Loucy (cell line): ENCODE measurements at regions not wholly inside any gene's neighbourhood (a gene's known extent, or its start where the extent isn't known, plus 50 kb on each side); places are given as distances from the start of the nearest gene placed in this dataset.

Source experiments
- H2AFZ ChIP-seq: fragments of 200-600 bp; sonication (generic); 2 replicates; pipeline ENCODE4 v1.6.0; 2016; ENCODE audit warnings: antibody characterized with exemption, mild to moderate bottlenecking, low read length, moderate library complexity
- H3F3A ChIP-seq: fragments of 200-600 bp; 2 replicates; pipeline ENCODE4 v1.6.0; 2016; ENCODE audit warnings: antibody characterized with exemption, low read depth, mild to moderate bottlenecking
- H3K27me3 ChIP-seq: fragments of 200-600 bp; sonication (generic); 2 replicates; pipeline ENCODE4 v1.6.1; 2014; ENCODE audit warnings: low read length, mild to moderate bottlenecking; ENCODE audit not compliant: insufficient read depth, poor library complexity, severe bottlenecking
- H3K36me3 ChIP-seq: fragments of 200-600 bp; sonication (generic); 2 replicates; pipeline ENCODE4 v1.6.1; 2016; ENCODE audit warnings: low read length; ENCODE audit not compliant: insufficient read depth
- H3K4me1 ChIP-seq: fragments of 200-600 bp; sonication (generic); 2 replicates; pipeline ENCODE4 v1.5.1; 2014; ENCODE audit warnings: low read length, mild to moderate bottlenecking; ENCODE audit not compliant: insufficient read depth, poor library complexity, severe bottlenecking
- H3K4me2 ChIP-seq: fragments of 200-600 bp; sonication (generic); 2 replicates; pipeline ENCODE4 v1.6.0; 2014; ENCODE audit warnings: antibody characterized with exemption, low read length, low read depth, mild to moderate bottlenecking; ENCODE audit not compliant: poor library complexity, severe bottlenecking
- H3K4me3 ChIP-seq: fragments of 200-600 bp; sonication (generic); 2 replicates; pipeline ENCODE4 v1.5.1; 2014; ENCODE audit warnings: low read length, mild to moderate bottlenecking, mixed read lengths; ENCODE audit not compliant: poor library complexity, severe bottlenecking
- H3K79me2 ChIP-seq: fragments of 200-600 bp; sonication (generic); 2 replicates; pipeline ENCODE4 v1.6.1; 2014; ENCODE audit warnings: low read length; ENCODE audit not compliant: insufficient read depth
- H3K9ac ChIP-seq: fragments of 200-600 bp; sonication (generic); 2 replicates; pipeline ENCODE4 v1.6.0; 2014; ENCODE audit warnings: mild to moderate bottlenecking, low read depth, low read length, moderate library complexity; ENCODE audit not compliant: poor library complexity, severe bottlenecking
- H3K9me2 ChIP-seq: fragments of 200-600 bp; sonication (generic); replicated peaks from 2 replicates; pipeline ENCODE4 v1.6.1; 2016; ENCODE audit warnings: low read depth, low read length, mixed read lengths
- H3K9me3 ChIP-seq: fragments of 200-600 bp; sonication (generic); 2 replicates; pipeline ENCODE4 v1.6.1; 2014; ENCODE audit warnings: mild to moderate bottlenecking, antibody characterized with exemption, low read length, low read depth; ENCODE audit not compliant: insufficient read depth
- H4K20me1 ChIP-seq: fragments of 200-600 bp; sonication (generic); 2 replicates; pipeline ENCODE4 v1.6.0; 2014; ENCODE audit warnings: antibody characterized with exemption, low read length, mild to moderate bottlenecking; ENCODE audit not compliant: insufficient read depth, poor library complexity, severe bottlenecking
- EZH2phosphoT487 ChIP-seq: fragments of 200-600 bp; IDR thresholded peaks from 2 replicates; pipeline ENCODE4 v1.6.1; 2018; ENCODE audit warnings: antibody characterized with exemption, mild to moderate bottlenecking, moderate library complexity, borderline replicate concordance
- TF ChIP-seq, protein P1 (sequence below): fragments of 200-600 bp; sonication (generic); conservative IDR thresholded peaks from 2 replicates; pipeline ENCODE4 v1.5.1; 2014; ENCODE audit warnings: mild to moderate bottlenecking, antibody characterized with exemption, low read length

DNA sequence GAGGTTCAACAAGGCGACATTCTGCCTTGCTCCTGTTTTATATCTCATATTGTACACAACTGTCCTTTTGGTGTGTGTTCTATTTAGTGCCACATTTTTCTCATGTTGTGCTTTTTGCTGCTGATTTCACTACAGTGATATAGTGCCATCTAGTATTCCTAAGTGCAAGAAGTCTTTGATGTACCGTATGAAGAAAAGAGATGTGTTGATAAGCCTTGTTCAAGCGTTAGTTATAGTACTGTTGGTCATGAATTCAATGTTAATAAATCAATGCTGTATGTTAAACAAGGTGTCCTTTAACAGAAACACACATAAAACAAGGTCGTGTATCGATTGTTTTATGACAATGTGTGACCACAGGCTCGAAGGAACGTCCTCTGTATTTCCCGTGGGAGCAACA lies 939.4 kb downstream of the GATA3 start:
- H3K4me3 ChIP-seq = no peak overlapping the region
- H3K36me3 ChIP-seq = no peaks in the 10 kb centered on the region
- no peaks in the 10 kb centered on the region for H3K9me2 ChIP-seq
- H4K20me1 ChIP-seq = no peaks in the 10 kb centered on the region
- H3K9ac ChIP-seq = no peak overlapping the region
- H3K27me3 ChIP-seq = no peaks in the 10 kb centered on the region
- H3K79me2 ChIP-seq = no peaks in the 10 kb centered on the region
- H3K9me3 ChIP-seq = no peaks in the 10 kb centered on the region
- no peaks in the 10 kb centered on the region for H3F3A ChIP-seq
- TF ChIP-seq EZH2phosphoT487 = no peak
- TF ChIP-seq, protein P1, sequence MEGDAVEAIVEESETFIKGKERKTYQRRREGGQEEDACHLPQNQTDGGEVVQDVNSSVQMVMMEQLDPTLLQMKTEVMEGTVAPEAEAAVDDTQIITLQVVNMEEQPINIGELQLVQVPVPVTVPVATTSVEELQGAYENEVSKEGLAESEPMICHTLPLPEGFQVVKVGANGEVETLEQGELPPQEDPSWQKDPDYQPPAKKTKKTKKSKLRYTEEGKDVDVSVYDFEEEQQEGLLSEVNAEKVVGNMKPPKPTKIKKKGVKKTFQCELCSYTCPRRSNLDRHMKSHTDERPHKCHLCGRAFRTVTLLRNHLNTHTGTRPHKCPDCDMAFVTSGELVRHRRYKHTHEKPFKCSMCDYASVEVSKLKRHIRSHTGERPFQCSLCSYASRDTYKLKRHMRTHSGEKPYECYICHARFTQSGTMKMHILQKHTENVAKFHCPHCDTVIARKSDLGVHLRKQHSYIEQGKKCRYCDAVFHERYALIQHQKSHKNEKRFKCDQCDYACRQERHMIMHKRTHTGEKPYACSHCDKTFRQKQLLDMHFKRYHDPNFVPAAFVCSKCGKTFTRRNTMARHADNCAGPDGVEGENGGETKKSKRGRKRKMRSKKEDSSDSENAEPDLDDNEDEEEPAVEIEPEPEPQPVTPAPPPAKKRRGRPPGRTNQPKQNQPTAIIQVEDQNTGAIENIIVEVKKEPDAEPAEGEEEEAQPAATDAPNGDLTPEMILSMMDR = no peak
- no peaks in the 10 kb centered on the region for H3K4me1 ChIP-seq
- H2AFZ ChIP-seq = no peak overlapping the region
- no peak overlapping the region for H3K4me2 ChIP-seq

DNA sequence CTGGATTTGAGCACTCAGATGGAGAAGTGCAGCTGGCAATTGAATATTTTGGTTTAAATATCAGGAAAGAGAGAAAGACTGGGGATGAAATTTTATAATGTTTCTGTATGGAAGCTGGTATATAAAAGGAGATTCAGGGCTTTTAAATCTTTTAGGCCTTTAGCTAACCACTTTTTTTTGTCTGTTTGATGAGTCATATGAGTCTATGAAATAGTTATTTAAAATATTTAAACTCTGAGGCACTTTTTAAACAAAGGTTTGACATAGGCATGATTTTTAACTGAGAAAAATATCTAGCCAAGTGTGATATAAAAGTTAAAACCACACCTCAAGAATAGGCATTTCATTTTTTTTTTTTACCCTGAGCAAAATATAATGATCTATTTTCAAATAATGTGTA lies 944.3 kb downstream of the GATA3 start:
- no peaks in the 10 kb centered on the region for H3K9me3 ChIP-seq
- H3K27me3 ChIP-seq = no peaks in the 10 kb centered on the region
- no peaks in the 10 kb centered on the region for H3K4me1 ChIP-seq
- no peak overlapping the region for H2AFZ ChIP-seq
- no peaks in the 10 kb centered on the region for H3K36me3 ChIP-seq
- H3F3A ChIP-seq = no peaks in the 10 kb centered on the region
- H3K9ac ChIP-seq = no peak overlapping the region
- H4K20me1 ChIP-seq = no peaks in the 10 kb centered on the region
- no peaks in the 10 kb centered on the region for H3K79me2 ChIP-seq
- H3K4me2 ChIP-seq = no peak overlapping the region
- no peak for TF ChIP-seq EZH2phosphoT487
- TF ChIP-seq, protein P1 = no peak
- no peak overlapping the region for H3K4me3 ChIP-seq
- no peaks in the 10 kb centered on the region for H3K9me2 ChIP-seq

GRCh38 chr10:9003122-9003521 lies 948.6 kb downstream of the GATA3 start:
- Histone ChIP-seq H3K9me3 (no peaks in the 10 kb centered on the region), H3K4me3 (no peak overlapping the region), H3K4me1 (no peaks in the 10 kb centered on the region), H3K9me2 (no peaks in the 10 kb centered on the region), H3K36me3 (no peaks in the 10 kb centered on the region), H2AFZ (no peak overlapping the region), H3K79me2 (no peaks in the 10 kb centered on the region), H3K27me3 (no peaks in the 10 kb centered on the region), H3K4me2 (no peak overlapping the region), H3F3A (no peaks in the 10 kb centered on the region), H4K20me1 (no peaks in the 10 kb centered on the region), H3K9ac (no peak overlapping the region)
- TF ChIP-seq, protein P1 = no peak
- TF ChIP-seq EZH2phosphoT487 = no peak
